ENCODE measurements at regions not wholly inside any gene's neighbourhood (a gene's known extent, or its start where the extent isn't known, plus 50 kb on each side); places are given as distances from the start of the nearest gene placed in this dataset.
A peak's percentile ranks its signal among the peaks of the same experiment; 100 is the strongest.

GRCh38 chr9:29208670-29209069 lies 1635.4 kb upstream of the C9orf72 start:
- peaks cover 0 to 14% (median 11%) of the 10 kb centered on the region in 9 donors for H3K4me1 ChIP-seq

DNA sequence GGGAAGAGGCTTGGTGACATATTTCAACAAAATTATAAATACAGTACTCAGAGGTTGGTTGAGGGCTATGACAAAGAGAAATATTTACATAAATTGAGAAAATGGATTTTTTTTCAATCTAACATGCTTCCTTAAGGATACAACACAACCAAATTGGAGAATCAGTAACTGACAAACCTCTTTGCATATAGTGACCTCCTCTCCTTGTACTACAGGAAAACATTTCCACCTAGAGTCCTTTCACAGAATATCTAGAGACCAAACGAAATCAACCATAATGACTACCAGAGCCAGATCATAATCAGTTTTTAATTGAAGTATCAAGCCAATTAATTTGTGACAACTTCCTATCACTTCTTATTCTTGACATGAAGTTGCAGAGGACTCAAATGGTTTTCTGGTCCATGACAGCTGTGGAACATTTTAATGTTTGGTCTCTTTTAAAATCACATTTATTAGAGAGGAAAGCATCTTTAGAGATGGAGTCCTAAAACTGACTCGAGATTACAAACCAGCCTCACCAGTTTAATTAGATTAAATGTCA lies 1636.5 kb upstream of the C9orf72 start:
- DNase-seq = no peak
- WGBS, 2 donors = 42 to 50% methylated on average over 2 of the region's 2 CpGs
- Histone ChIP-seq H3K27me3 (peaks cover 2 to 45% (median 40%) of the 10 kb centered on the region in 7 donors), H3K4me1 (peaks cover 0 to 19% (median 11%) of the 10 kb centered on the region in 9 donors), H3K27ac (no peak overlapping the region), H3K9me3 (no peaks in the 10 kb centered on the region), H3K4me3 (no peak overlapping the region), H3K36me3 (no peaks in the 10 kb centered on the region)
- ATAC-seq = no peak
- TF ChIP-seq, protein P1, sequence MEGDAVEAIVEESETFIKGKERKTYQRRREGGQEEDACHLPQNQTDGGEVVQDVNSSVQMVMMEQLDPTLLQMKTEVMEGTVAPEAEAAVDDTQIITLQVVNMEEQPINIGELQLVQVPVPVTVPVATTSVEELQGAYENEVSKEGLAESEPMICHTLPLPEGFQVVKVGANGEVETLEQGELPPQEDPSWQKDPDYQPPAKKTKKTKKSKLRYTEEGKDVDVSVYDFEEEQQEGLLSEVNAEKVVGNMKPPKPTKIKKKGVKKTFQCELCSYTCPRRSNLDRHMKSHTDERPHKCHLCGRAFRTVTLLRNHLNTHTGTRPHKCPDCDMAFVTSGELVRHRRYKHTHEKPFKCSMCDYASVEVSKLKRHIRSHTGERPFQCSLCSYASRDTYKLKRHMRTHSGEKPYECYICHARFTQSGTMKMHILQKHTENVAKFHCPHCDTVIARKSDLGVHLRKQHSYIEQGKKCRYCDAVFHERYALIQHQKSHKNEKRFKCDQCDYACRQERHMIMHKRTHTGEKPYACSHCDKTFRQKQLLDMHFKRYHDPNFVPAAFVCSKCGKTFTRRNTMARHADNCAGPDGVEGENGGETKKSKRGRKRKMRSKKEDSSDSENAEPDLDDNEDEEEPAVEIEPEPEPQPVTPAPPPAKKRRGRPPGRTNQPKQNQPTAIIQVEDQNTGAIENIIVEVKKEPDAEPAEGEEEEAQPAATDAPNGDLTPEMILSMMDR (IDR thresholded peaks at IDR 0.05) = no peak
- intact Hi-C loops (cut with DNase I) = loop anchor here in 1 of 10 donors (5.0 kb wide), 1 partner anchor 1977 kb away; no protein-coding TSS in a partner anchor

More at GRCh38 chr9:29208670-29209069, 1635.4 kb upstream of the C9orf72 start:
- ATAC-seq (no peak), DNase-seq (no peak)
- intact Hi-C loops (cut with DNase I) = no loop called here
- Histone ChIP-seq H3K4me3 (no peak overlapping the region), H3K9me3 (no peaks in the 10 kb centered on the region), H3K27me3 (peaks cover 0 to 34% (median 28%) of the 10 kb centered on the region in 7 donors), H3K27ac (no peak overlapping the region), H3K36me3 (no peaks in the 10 kb centered on the region)
- TF ChIP-seq, protein P1 (IDR thresholded peaks at IDR 0.05) = no peak

GRCh38 chr9:29211003-29211579 lies 1637.8 kb upstream of the C9orf72 start:
- no peaks in the 10 kb centered on the region for H3K36me3 ChIP-seq
- TF ChIP-seq, protein P1 (IDR thresholded peaks at IDR 0.05) = no peak
- DNase-seq = no peak
- no peaks in the 10 kb centered on the region for H3K9me3 ChIP-seq
- intact Hi-C loops (cut with DNase I) = loop anchor here in 1 of 10 donors (5.0 kb wide), 1 partner anchor 1976 kb away; no protein-coding TSS in a partner anchor
- H3K4me3 ChIP-seq = no peak overlapping the region
- 51 to 52% methylated on average over 6 of the region's 6 CpGs for WGBS, 2 donors
- H3K27ac ChIP-seq = no peak overlapping the region
- H3K27me3 ChIP-seq = peaks cover 8 to 58% (median 52%) of the 10 kb centered on the region in 7 donors
- H3K4me1 ChIP-seq = peaks cover 0 to 19% (median 11%) of the 10 kb centered on the region in 9 donors
- no peak for ATAC-seq

GRCh38 chr9:29211580-29212396 lies 1638.5 kb upstream of the C9orf72 start:
- peaks cover 8 to 65% (median 59%) of the 10 kb centered on the region in 7 donors for H3K27me3 ChIP-seq
- H3K27ac ChIP-seq = no peak overlapping the region
- no peak for DNase-seq
- TF ChIP-seq, protein P1 (IDR thresholded peaks at IDR 0.05) = peak in 8 of 9 donors; percentile 33 to 72 (median 54)
- no peaks in the 10 kb centered on the region for H3K36me3 ChIP-seq
- ATAC-seq = peak in 6 of 8 donors; percentile 21 to 89 (median 56)
- peaks cover 0 to 19% (median 11%) of the 10 kb centered on the region in 9 donors for H3K4me1 ChIP-seq
- H3K9me3 ChIP-seq = no peaks in the 10 kb centered on the region
- H3K4me3 ChIP-seq = peak overlapping the region in 9 of 10 donors; percentile 12 to 34 (median 30)
- 0 to 2% methylated on average over 33 to 51 of the region's 51 CpGs for WGBS, 2 donors
- intact Hi-C loops (cut with DNase I) = loop anchor here in 1 of 10 donors (5.0 kb wide), 1 partner anchor 1976 kb away; no protein-coding TSS in a partner anchor
